GM12878 (cell line): ENCODE measurements at regions not wholly inside any gene's neighbourhood (a gene's known extent, or its start where the extent isn't known, plus 50 kb on each side); places are given as distances from the start of the nearest gene placed in this dataset.

Source experiments
- ATAC-seq: fragments of 200-7000 bp; cut with Tn5 transposase; 3 replicates; pipeline ENCODE4 v1.9.1; 2020; ENCODE audit warnings: mild to moderate bottlenecking, moderate library complexity
- BruUV-seq: library from RNA; stranded (reverse); fragments of 400-500 nt; replicated peaks from 2 replicates; lab custom pipeline; 2021; lab: Mats Ljungman, UMichigan
- CTCF ChIA-PET: fragments of 300-600 bp; sonication (Branson Sonifier 250); formaldehyde crosslinking; extraction: SDS; loops from one replicate; lab custom pipeline; 2021; ENCODE audit warnings: inconsistent platforms; lab: Yijun Ruan, JAX
- POLR2A ChIA-PET: fragments of 350-600 bp; formaldehyde crosslinking; extraction: SDS; loops from one replicate; lab custom pipeline; 2021; ENCODE audit warnings: inconsistent platforms; lab: Charles Lee
- RAD21 ChIA-PET: fragments of 300-600 bp; sonication (Branson Sonifier 250); formaldehyde crosslinking; loops from one replicate; lab custom pipeline; 2023; ENCODE audit warnings: antibody characterized with exemption; ENCODE audit not compliant: unreplicated experiment; lab: Charles Lee
- SMC1A ChIA-PET: fragments of 300-600 bp; sonication (Branson Sonifier 250); formaldehyde crosslinking; loops from one replicate; lab custom pipeline; 2023; ENCODE audit not compliant: unreplicated experiment, uncharacterized antibody; lab: Charles Lee
- DNase-seq: peaks from one replicate; pipeline ENCODE4 v3.0.0-alpha.2; 2011; ENCODE audit warnings: low read depth, low spot score
- FAIRE-seq: peaks from 3 replicates; lab custom pipeline; 2011; peaks lifted over from hg19 to GRCh38; lab: Jason Lieb, UNC
- H2AFZ ChIP-seq: 2 replicates; pipeline ENCODE4 v1.6.0; 2011; ENCODE audit warnings: low read depth, low read length, control low read depth; ENCODE audit not compliant: control insufficient read depth
- H3K27ac ChIP-seq: 2 replicates; pipeline ENCODE4 v1.5.1; 2011; ENCODE audit warnings: control low read depth; ENCODE audit not compliant: control insufficient read depth, insufficient read depth
- H3K27me3 ChIP-seq, 2 experiments: replicated peaks in 1 of 2; 2 replicates each; pipeline versions ENCODE4 v1.6.0 to v1.6.1; 2011; ENCODE audit warnings: low read length in 1 of 2; ENCODE audit not compliant: control insufficient read depth in 2 of 2, insufficient read depth in 2 of 2
- H3K36me3 ChIP-seq, 2 experiments: 2 replicates each; pipeline ENCODE4 v1.5.1; 2011; ENCODE audit warnings: low read length in 1 of 2; ENCODE audit not compliant: control insufficient read depth in 2 of 2, insufficient read depth in 2 of 2
- H3K4me1 ChIP-seq: 2 replicates; pipeline ENCODE4 v1.6.1; 2011; ENCODE audit warnings: mild to moderate bottlenecking, low read length, moderate library complexity, mixed read lengths; ENCODE audit not compliant: control insufficient read depth, insufficient read depth
- H3K4me2 ChIP-seq: 2 replicates; pipeline ENCODE4 v1.6.0; 2011; ENCODE audit warnings: control low read depth; ENCODE audit not compliant: control insufficient read depth, insufficient read depth
- H3K4me3 ChIP-seq: fragments of 200-600 bp; sonication (generic); 2 replicates; pipeline ENCODE4 v1.5.1; 2016
- H3K79me2 ChIP-seq: 2 replicates; pipeline ENCODE4 v1.6.0; 2011; ENCODE audit warnings: low read length; ENCODE audit not compliant: control insufficient read depth, insufficient read depth
- H3K9ac ChIP-seq: 2 replicates; pipeline ENCODE4 v1.8.0; 2011; ENCODE audit warnings: low read length, control low read depth, mixed read lengths; ENCODE audit not compliant: control insufficient read depth, insufficient read depth
- H3K9me3 ChIP-seq: replicated peaks from 3 replicates; pipeline ENCODE4 v1.5.1; 2011; ENCODE audit warnings: mild to moderate bottlenecking, low read length; ENCODE audit not compliant: control insufficient read depth, insufficient read depth
- H4K20me1 ChIP-seq: 2 replicates; pipeline ENCODE4 v1.6.0; 2011; ENCODE audit not compliant: control insufficient read depth, insufficient read depth
- BACH1 ChIP-seq: fragments of 450-650 bp; IDR thresholded peaks from 2 replicates; pipeline ENCODE4 v1.6.1; 2017; ENCODE audit warnings: mild to moderate bottlenecking, borderline replicate concordance
- CBX5 ChIP-seq: sonication (generic); IDR thresholded peaks from 2 replicates; pipeline ENCODE4 v1.6.1; 2016; ENCODE audit warnings: low read depth, moderate library complexity, mild to moderate bottlenecking, inconsistent platforms
- CREB1 ChIP-seq: IDR thresholded peaks from 2 replicates; pipeline ENCODE4 v1.6.1; 2012; ENCODE audit warnings: low read depth, mild to moderate bottlenecking, inconsistent platforms
- EGR1 ChIP-seq, 2 experiments: IDR thresholded peaks; 1 replicate in 1 of 2; 2 replicates in 1 of 2; pipeline ENCODE4 v1.6.1; 2011 to 2012; ENCODE audit warnings: low read depth in 2 of 2, low read length in 2 of 2, borderline replicate concordance in 1 of 2, mild to moderate bottlenecking in 1 of 2, moderate library complexity in 1 of 2
- ELK1 ChIP-seq: IDR thresholded peaks from 2 replicates; pipeline ENCODE4 v1.6.1; 2012; ENCODE audit warnings: low read depth, low read length, improper control_type of control experiment
- ETV6 ChIP-seq, 2 experiments: fragments of 450-650 bp in 1 of 2; IDR thresholded peaks in 1 of 2; conservative IDR thresholded peaks in 1 of 2; 2 replicates each; pipeline ENCODE4 v1.6.1; 2014; ENCODE audit warnings: antibody characterized with exemption in 1 of 2, borderline replicate concordance in 1 of 2, low read depth in 1 of 2, mild to moderate bottlenecking in 1 of 2, moderate library complexity in 1 of 2
- FOS ChIP-seq: IDR thresholded peaks from 3 replicates; pipeline ENCODE4 v1.6.1; 2011; ENCODE audit warnings: borderline replicate concordance; ENCODE audit not compliant: insufficient read length; ENCODE audit errors: extremely low read depth
- IRF5 ChIP-seq: fragments of 450-650 bp; IDR thresholded peaks from 2 replicates; pipeline ENCODE4 v1.6.1; 2017; ENCODE audit warnings: borderline replicate concordance
- KDM1A ChIP-seq: fragments of 200-600 bp; sonication (generic); IDR thresholded peaks from 2 replicates; pipeline ENCODE4 v1.6.1; 2016; ENCODE audit warnings: borderline replicate concordance
- NR2F1 ChIP-seq: fragments of 450-650 bp; conservative IDR thresholded peaks from 2 replicates; pipeline ENCODE4 v1.6.1; 2017; ENCODE audit warnings: mild to moderate bottlenecking
- SIN3A ChIP-seq: IDR thresholded peaks from 2 replicates; pipeline ENCODE4 v1.6.1; 2012; ENCODE audit warnings: low read depth, low read length, improper control_type of control experiment
- SMAD5 ChIP-seq: IDR thresholded peaks from 2 replicates; pipeline ENCODE4 v1.6.1; 2016; ENCODE audit warnings: antibody characterized with exemption, low read depth
- SUPT20H ChIP-seq: IDR thresholded peaks from 2 replicates; pipeline ENCODE4 v1.6.1; 2011; ENCODE audit warnings: low read depth, mild to moderate bottlenecking, low read length, moderate library complexity, borderline replicate concordance; ENCODE audit not compliant: control insufficient read depth
- ZBED1 ChIP-seq: IDR thresholded peaks from 2 replicates; pipeline ENCODE4 v1.6.1; 2016; ENCODE audit warnings: borderline replicate concordance
- ZSCAN29 ChIP-seq: fragments of 450-650 bp; IDR thresholded peaks from 2 replicates; pipeline ENCODE4 v1.6.1; 2017; ENCODE audit warnings: mild to moderate bottlenecking, moderate library complexity
- WGBS: methylation state at CpG from one replicate; pipeline ENCODE4 v1.1.6; 2016; ENCODE audit warnings: low lambda C conversion rate; ENCODE audit not compliant: insufficient replicate concordance, insufficient coverage; ENCODE audit errors: missing lambda C conversion rate; 5-methylcytosine and 5-hydroxymethylcytosine counted together
- in situ Hi-C: fragments of 300-500 bp; cut with MboI; formaldehyde crosslinking; loops from 9 replicates; pipeline ENCODE4 v1.14.3; 2018; ENCODE audit warnings: mixed read lengths
- intact Hi-C: fragments of 100-400 bp; cut with micrococcal nuclease; formaldehyde crosslinking; loops from one replicate; pipeline ENCODE4 v1.14.2; 2022; ENCODE audit not compliant: unreplicated experiment
- TF ChIP-seq, protein P1 (sequence below): fragments of 450-650 bp; IDR thresholded peaks from 2 replicates; pipeline ENCODE4 v1.6.1; 2018; ENCODE audit warnings: mild to moderate bottlenecking, low read depth, moderate library complexity; ENCODE audit not compliant: partially characterized antibody
- TF ChIP-seq, protein P2 (sequence below), 3 experiments: IDR thresholded peaks in 2 of 3; conservative IDR thresholded peaks in 1 of 3; 2 replicates each; pipeline ENCODE4 v1.5.1; 2011; ENCODE audit warnings: low read depth in 3 of 3, low read length in 3 of 3, mild to moderate bottlenecking in 3 of 3, control low read depth in 2 of 3, moderate library complexity in 2 of 3, inconsistent platforms in 1 of 3, mixed read lengths in 1 of 3; ENCODE audit not compliant: control insufficient read depth in 2 of 3, insufficient read depth in 1 of 3; ENCODE audit errors: extremely low read depth in 1 of 3

- POLR2A ChIA-PET: no interaction called here
- SMC1A ChIA-PET: no interaction called here
- ATAC-seq (no peak), FAIRE-seq (no peak), DNase-seq (no peak)
- RAD21 ChIA-PET: no interaction called here
- no peaks in the 10 kb centered on the region for H4K20me1 ChIP-seq
- no peak overlapping the region for H3K4me2 ChIP-seq
- no peak overlapping the region for H3K4me3 ChIP-seq
- in situ Hi-C loops (no loop called here), intact Hi-C loops (no loop called here)
- 2% methylated on average over 4 of the region's 4 CpGs for WGBS
- CTCF ChIA-PET: no interaction called here
- H3K36me3 ChIP-seq: no peaks in the 10 kb centered on the region
- H3K79me2 ChIP-seq: no peaks in the 10 kb centered on the region
- H3K9ac ChIP-seq: no peak overlapping the region
- H3K9me3 ChIP-seq: no peaks in the 10 kb centered on the region; the same call in 1 of the 3 replicates
- no peak overlapping the region for H3K27ac ChIP-seq
- H3K4me1 ChIP-seq: no peaks in the 10 kb centered on the region
- no peak overlapping the region for H2AFZ ChIP-seq
- BruUV-seq: no TSS peak
- peaks cover 0 to 3% of the 10 kb centered on the region in 2 experiments; a peak in 1 of 4 replicates for H3K27me3 ChIP-seq
- TF ChIP-seq EGR1 (IDR thresholded peaks at IDR 0.05; ENCODE audit: borderline replicate concordance in 1 of 2, low read depth in 2 of 2, low read length in 2 of 2) (no peak), CREB1 (no peak), ZSCAN29 (no peak), BACH1 (no peak), CBX5 (no peak), FOS (no peak), NR2F1 (no peak), SUPT20H (no peak), ZBED1 (no peak), IRF5 (no peak), ELK1 (no peak), SMAD5 (no peak), KDM1A (no peak), ETV6 (conservative IDR thresholded peaks at IDR 0.05 in 1 of 2, IDR thresholded peaks at IDR 0.05 in 1 of 2; ENCODE audit: borderline replicate concordance in 1 of 2, low read depth in 1 of 2) (no peak), SIN3A (no peak)
- TF ChIP-seq, protein P1, sequence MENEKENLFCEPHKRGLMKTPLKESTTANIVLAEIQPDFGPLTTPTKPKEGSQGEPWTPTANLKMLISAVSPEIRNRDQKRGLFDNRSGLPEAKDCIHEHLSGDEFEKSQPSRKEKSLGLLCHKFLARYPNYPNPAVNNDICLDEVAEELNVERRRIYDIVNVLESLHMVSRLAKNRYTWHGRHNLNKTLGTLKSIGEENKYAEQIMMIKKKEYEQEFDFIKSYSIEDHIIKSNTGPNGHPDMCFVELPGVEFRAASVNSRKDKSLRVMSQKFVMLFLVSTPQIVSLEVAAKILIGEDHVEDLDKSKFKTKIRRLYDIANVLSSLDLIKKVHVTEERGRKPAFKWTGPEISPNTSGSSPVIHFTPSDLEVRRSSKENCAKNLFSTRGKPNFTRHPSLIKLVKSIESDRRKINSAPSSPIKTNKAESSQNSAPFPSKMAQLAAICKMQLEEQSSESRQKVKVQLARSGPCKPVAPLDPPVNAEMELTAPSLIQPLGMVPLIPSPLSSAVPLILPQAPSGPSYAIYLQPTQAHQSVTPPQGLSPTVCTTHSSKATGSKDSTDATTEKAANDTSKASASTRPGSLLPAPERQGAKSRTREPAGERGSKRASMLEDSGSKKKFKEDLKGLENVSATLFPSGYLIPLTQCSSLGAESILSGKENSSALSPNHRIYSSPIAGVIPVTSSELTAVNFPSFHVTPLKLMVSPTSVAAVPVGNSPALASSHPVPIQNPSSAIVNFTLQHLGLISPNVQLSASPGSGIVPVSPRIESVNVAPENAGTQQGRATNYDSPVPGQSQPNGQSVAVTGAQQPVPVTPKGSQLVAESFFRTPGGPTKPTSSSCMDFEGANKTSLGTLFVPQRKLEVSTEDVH: no peak
- TF ChIP-seq, protein P2, sequence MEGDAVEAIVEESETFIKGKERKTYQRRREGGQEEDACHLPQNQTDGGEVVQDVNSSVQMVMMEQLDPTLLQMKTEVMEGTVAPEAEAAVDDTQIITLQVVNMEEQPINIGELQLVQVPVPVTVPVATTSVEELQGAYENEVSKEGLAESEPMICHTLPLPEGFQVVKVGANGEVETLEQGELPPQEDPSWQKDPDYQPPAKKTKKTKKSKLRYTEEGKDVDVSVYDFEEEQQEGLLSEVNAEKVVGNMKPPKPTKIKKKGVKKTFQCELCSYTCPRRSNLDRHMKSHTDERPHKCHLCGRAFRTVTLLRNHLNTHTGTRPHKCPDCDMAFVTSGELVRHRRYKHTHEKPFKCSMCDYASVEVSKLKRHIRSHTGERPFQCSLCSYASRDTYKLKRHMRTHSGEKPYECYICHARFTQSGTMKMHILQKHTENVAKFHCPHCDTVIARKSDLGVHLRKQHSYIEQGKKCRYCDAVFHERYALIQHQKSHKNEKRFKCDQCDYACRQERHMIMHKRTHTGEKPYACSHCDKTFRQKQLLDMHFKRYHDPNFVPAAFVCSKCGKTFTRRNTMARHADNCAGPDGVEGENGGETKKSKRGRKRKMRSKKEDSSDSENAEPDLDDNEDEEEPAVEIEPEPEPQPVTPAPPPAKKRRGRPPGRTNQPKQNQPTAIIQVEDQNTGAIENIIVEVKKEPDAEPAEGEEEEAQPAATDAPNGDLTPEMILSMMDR (IDR thresholded peaks at IDR 0.05 in 2 of 3, conservative IDR thresholded peaks at IDR 0.05 in 1 of 3; ENCODE audit: control insufficient read depth in 2 of 3, extremely low read depth in 1 of 3, insufficient read depth in 1 of 3, low read depth in 3 of 3, low read length in 3 of 3): no peak
Observed at GRCh38 chr1:38203441-38203840, 156.8 kb upstream of the POU3F1 start.
